Fibroblast of villous mesenchyme (primary cell): ENCODE measurements at regions not wholly inside any gene's neighbourhood (a gene's known extent, or its start where the extent isn't known, plus 50 kb on each side); places are given as distances from the start of the nearest gene placed in this dataset.

Experiments
- DNase-seq: peaks from one replicate; pipeline ENCODE4 v3.0.0-alpha.2; 2010; ENCODE audit warnings: low read depth
- H3K4me3 ChIP-seq: 2 replicates; pipeline ENCODE4 v1.5.1; 2011; ENCODE audit warnings: low read depth, mild to moderate bottlenecking, low read length
- CTCF ChIP-seq: IDR thresholded peaks from 2 replicates; pipeline ENCODE4 v1.5.1; 2012; ENCODE audit warnings: low read depth, mild to moderate bottlenecking, low read length; ENCODE audit not compliant: insufficient read depth

GRCh38 chr15:87567406-87568030 is 689.0 kb downstream of the NTRK3 start:
- no peak for DNase-seq
- no peak overlapping the region for H3K4me3 ChIP-seq
- no peak for TF ChIP-seq CTCF

GRCh38 chr15:87566236-87566635 is 690.3 kb downstream of the NTRK3 start:
- TF ChIP-seq CTCF: no peak
- DNase-seq: no peak
- H3K4me3 ChIP-seq: no peak overlapping the region

GRCh38 chr15:87564681-87565080 is 691.9 kb downstream of the NTRK3 start:
- TF ChIP-seq CTCF: no peak
- DNase-seq: no peak

GRCh38 chr15:87563869-87564268 is 692.7 kb downstream of the NTRK3 start:
- DNase-seq: no peak
- TF ChIP-seq CTCF: no peak
- no peak overlapping the region for H3K4me3 ChIP-seq

More at GRCh38 chr15:87564681-87565080, 691.9 kb downstream of the NTRK3 start:
- H3K4me3 ChIP-seq: no peak overlapping the region

- H3K4me3 ChIP-seq: no peak overlapping the region
- no peak for DNase-seq
- no peak for TF ChIP-seq CTCF
Observed at GRCh38 chr15:87562203-87562602, 694.3 kb downstream of the NTRK3 start.

- no peak for DNase-seq
- no peak overlapping the region for H3K4me3 ChIP-seq
- no peak for TF ChIP-seq CTCF
Observed at GRCh38 chr15:87561641-87562040, 694.9 kb downstream of the NTRK3 start.

- TF ChIP-seq CTCF: no peak
- no peak overlapping the region for H3K4me3 ChIP-seq
- DNase-seq: no peak
Observed at GRCh38 chr15:87557881-87558280, 698.7 kb downstream of the NTRK3 start.
